ENCODE measurements at regions not wholly inside any gene's neighbourhood (a gene's known extent, or its start where the extent isn't known, plus 50 kb on each side); places are given as distances from the start of the nearest gene placed in this dataset.

DNA sequence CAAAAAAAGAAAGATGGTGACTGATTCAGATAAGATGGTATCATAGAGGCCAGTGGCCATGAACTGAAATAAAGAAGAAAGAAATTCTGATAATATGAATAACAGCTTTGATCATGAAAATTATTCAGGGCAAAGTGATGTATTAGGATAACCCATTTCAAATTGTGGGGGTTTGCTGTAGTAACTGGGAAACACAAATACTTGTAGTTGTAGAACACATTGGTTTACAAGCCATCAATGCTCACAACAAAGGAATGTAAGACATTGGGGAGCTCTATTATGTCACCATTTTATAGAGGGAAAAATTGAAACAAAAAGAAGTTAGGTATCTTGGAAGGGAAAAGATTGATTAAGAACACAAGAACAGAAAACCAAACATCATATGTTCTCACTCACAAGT is 140.4 kb upstream of the FRMD6 start:
- FAIRE-seq (no peak), DNase-seq (ENCODE audit: low read depth in 1 of 2, low spot score in 2 of 2) (no peak)
- Histone ChIP-seq H2BK12ac (ENCODE audit: low read depth, low read length) (no peak overlapping the region), H3K4me1 (replicated peaks in 1 of 4; ENCODE audit: control insufficient read depth in 3 of 4, insufficient read depth in 4 of 4, low read length in 3 of 4) (no peaks in the 10 kb centered on the region; a peak in 2 of 7 replicates), H3K27me3 (replicated peaks in 1 of 4; ENCODE audit: control insufficient read depth in 3 of 4, extremely low read depth in 1 of 4, insufficient read depth in 3 of 4, low read length in 3 of 4) (no peaks in the 10 kb centered on the region), H4K8ac (ENCODE audit: extremely low read depth, insufficient read depth, low read length) (no peak overlapping the region), H3K14ac (ENCODE audit: insufficient read length) (no peak overlapping the region), H3K4ac (replicated peaks; ENCODE audit: insufficient read length, low read depth, low read length) (no peak overlapping the region), H4K20me1 (replicated peaks in 1 of 2; ENCODE audit: control insufficient read depth in 1 of 2, insufficient read depth in 2 of 2, low read length in 2 of 2) (no peaks in the 10 kb centered on the region), H4K91ac (replicated peaks; ENCODE audit: insufficient read length, low read length) (no peak overlapping the region), H3K36me3 (ENCODE audit: control insufficient read depth in 2 of 4, insufficient read depth in 4 of 4, low read length in 3 of 4) (no peaks in the 10 kb centered on the region), H3K79me2 (ENCODE audit: control insufficient read depth in 1 of 2, insufficient read depth in 2 of 2, low read length in 2 of 2) (no peaks in the 10 kb centered on the region), H2BK5ac (ENCODE audit: low read depth, low read length) (no peak overlapping the region), H3K79me1 (ENCODE audit: low read depth, low read length) (no peaks in the 10 kb centered on the region), H3K4me3 (ENCODE audit: extremely low read depth in 1 of 4, insufficient read depth in 2 of 4, low read depth in 3 of 4, low read length in 4 of 4) (no peak overlapping the region), H4K5ac (ENCODE audit: insufficient read length, low read depth, low read length) (no peak overlapping the region), H3K9ac (replicated peaks in 1 of 4; ENCODE audit: extremely low read depth in 1 of 4, low read depth in 3 of 4, low read length in 3 of 4) (no peak overlapping the region), H3K9me3 (ENCODE audit: insufficient read depth in 2 of 2, low read depth in 1 of 2, low read length in 1 of 2) (no peaks in the 10 kb centered on the region), H2AK5ac (ENCODE audit: low read depth, low read length) (no peak overlapping the region), H3K27ac (ENCODE audit: low read depth, low read length) (no peak overlapping the region), H2BK20ac (ENCODE audit: low read length) (no peak overlapping the region), H3K18ac (ENCODE audit: extremely low read depth, low read length) (no peak overlapping the region), H3K4me2 (ENCODE audit: insufficient read depth in 1 of 2, low read depth in 2 of 2, low read length in 2 of 2) (no peak overlapping the region), H3K23ac (ENCODE audit: insufficient read length) (no peak overlapping the region), H2AFZ (ENCODE audit: low read length) (no peak overlapping the region), H2BK120ac (replicated peaks; ENCODE audit: low read depth, low read length) (no peak overlapping the region), H3K23me2 (ENCODE audit: low read depth, low read length) (no peaks in the 10 kb centered on the region), H3K56ac (replicated peaks; ENCODE audit: insufficient read length, low read depth, low read length) (no peak overlapping the region), H2BK15ac (ENCODE audit: low read length) (no peak overlapping the region)
- TF ChIP-seq SP1 (IDR thresholded peaks at IDR 0.05; ENCODE audit: low read depth, low read length) (no peak), HDAC2 (IDR thresholded peaks at IDR 0.05; ENCODE audit: borderline replicate concordance in 1 of 2, low read depth in 2 of 2, low read length in 2 of 2) (no peak), FOSL1 (IDR thresholded peaks at IDR 0.05; ENCODE audit: insufficient read depth, low read depth, low read length) (no peak), RBBP5 (IDR thresholded peaks at IDR 0.05; ENCODE audit: borderline replicate concordance, low read depth, low read length) (no peak), SIRT6 (IDR thresholded peaks at IDR 0.05; ENCODE audit: low read length) (no peak), TEAD4 (IDR thresholded peaks at IDR 0.05; ENCODE audit: low read depth, low read length) (no peak), CEBPB (IDR thresholded peaks at IDR 0.05; ENCODE audit: low read depth, low read length) (no peak), KDM4A (IDR thresholded peaks at IDR 0.05; ENCODE audit: low read depth, low read length, severe bottlenecking) (no peak), KDM5A (IDR thresholded peaks at IDR 0.05; ENCODE audit: low read length) (no peak), POLR2AphosphoS5 (IDR thresholded peaks at IDR 0.05; ENCODE audit: low read depth, low read length) (no peak), POLR2A (IDR thresholded peaks at IDR 0.05; ENCODE audit: control extremely low read depth in 1 of 2, low read depth in 2 of 2, low read length in 2 of 2) (no peak), GABPA (IDR thresholded peaks at IDR 0.05; ENCODE audit: borderline replicate concordance, insufficient read depth, low read length) (no peak), JUN (IDR thresholded peaks at IDR 0.05; ENCODE audit: low read depth, low read length) (no peak), NRF1 (IDR thresholded peaks at IDR 0.05; ENCODE audit: low read depth, low read length) (no peak), SIX5 (IDR thresholded peaks at IDR 0.05; ENCODE audit: low read depth, low read length) (no peak)
- TF ChIP-seq, protein P1, sequence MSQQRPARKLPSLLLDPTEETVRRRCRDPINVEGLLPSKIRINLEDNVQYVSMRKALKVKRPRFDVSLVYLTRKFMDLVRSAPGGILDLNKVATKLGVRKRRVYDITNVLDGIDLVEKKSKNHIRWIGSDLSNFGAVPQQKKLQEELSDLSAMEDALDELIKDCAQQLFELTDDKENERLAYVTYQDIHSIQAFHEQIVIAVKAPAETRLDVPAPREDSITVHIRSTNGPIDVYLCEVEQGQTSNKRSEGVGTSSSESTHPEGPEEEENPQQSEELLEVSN (IDR thresholded peaks at IDR 0.05): no peak
- ChIA-PET POLR2A (ENCODE audit: partially characterized antibody) (no interaction called here), CTCF (ENCODE audit: partially characterized antibody) (interaction anchor here (1.0 kb wide), 1 partner anchor 142 kb away, joined by 3 read pairs; no protein-coding TSS in a partner anchor)

Measured in H1 (cell line).